ENCODE measurements at regions not wholly inside any gene's neighbourhood (a gene's known extent, or its start where the extent isn't known, plus 50 kb on each side); places are given as distances from the start of the nearest gene placed in this dataset.

DNA sequence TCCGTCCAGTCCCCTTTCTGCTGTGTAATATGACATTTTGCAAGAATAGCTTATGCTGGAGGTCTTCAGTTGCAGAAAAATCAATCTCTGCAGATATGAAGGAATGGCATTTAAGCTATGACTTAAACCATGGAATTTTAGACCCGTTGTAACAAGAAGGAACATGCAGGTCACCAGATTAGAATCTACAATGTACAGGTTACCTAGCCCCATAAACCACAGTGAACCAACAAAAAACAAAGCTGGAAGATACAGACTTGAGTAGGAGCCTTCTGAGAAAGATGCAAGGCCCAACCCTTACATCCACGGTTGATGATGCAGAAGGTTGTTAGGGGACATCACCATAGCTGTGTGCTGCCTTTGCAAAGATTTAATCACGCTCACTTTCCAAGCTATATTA lies 132.5 kb downstream of the WT1 start:
- intact Hi-C loops (cut with micrococcal nuclease; ENCODE audit: unreplicated experiment): no loop called here
- ATAC-seq (no peak), FAIRE-seq (no peak), DNase-seq (ENCODE audit: low read depth, low spot score) (no peak)
- H4K20me1 ChIP-seq (ENCODE audit: control insufficient read depth, insufficient read depth): no peaks in the 10 kb centered on the region
- no peak overlapping the region for H3K27ac ChIP-seq (ENCODE audit: control insufficient read depth, insufficient read depth)
- RAD21 ChIA-PET (ENCODE audit: unreplicated experiment): no interaction called here
- H2AFZ ChIP-seq (ENCODE audit: control insufficient read depth, low read depth, low read length): no peak overlapping the region
- H3K9me3 ChIP-seq (replicated peaks; ENCODE audit: control insufficient read depth, insufficient read depth, low read length): no peaks in the 10 kb centered on the region
- H3K9ac ChIP-seq (ENCODE audit: control insufficient read depth, insufficient read depth, low read length): no peak overlapping the region
- POLR2A ChIA-PET: no interaction called here
- TF ChIP-seq ATF7 (IDR thresholded peaks at IDR 0.05; ENCODE audit: low read depth): no peak
- TF ChIP-seq ETV6 (conservative IDR thresholded peaks at IDR 0.05 in 1 of 2, IDR thresholded peaks at IDR 0.05 in 1 of 2; ENCODE audit: borderline replicate concordance in 1 of 2, low read depth in 1 of 2): no peak
- no peak for TF ChIP-seq EED (IDR thresholded peaks at IDR 0.05; ENCODE audit: low read depth)
- TF ChIP-seq SMC3 (IDR thresholded peaks at IDR 0.05; ENCODE audit: borderline replicate concordance, low read length): no peak
- no peak for TF ChIP-seq USF1 (IDR thresholded peaks at IDR 0.05; ENCODE audit: borderline replicate concordance, extremely low read length, insufficient read depth, low read depth, low read length)
- no peak for TF ChIP-seq IRF5 (IDR thresholded peaks at IDR 0.05; ENCODE audit: borderline replicate concordance)
- no peak for TF ChIP-seq NR2C2 (IDR thresholded peaks at IDR 0.05; ENCODE audit: borderline replicate concordance, control insufficient read depth, insufficient read length, low read depth)
- H3K4me3 ChIP-seq: no peak overlapping the region
- H3K4me2 ChIP-seq (ENCODE audit: control insufficient read depth, insufficient read depth): no peak overlapping the region
- no peaks in the 10 kb centered on the region for H3K36me3 ChIP-seq (ENCODE audit: control insufficient read depth in 2 of 2, insufficient read depth in 2 of 2, low read length in 1 of 2)
- H3K79me2 ChIP-seq (ENCODE audit: control insufficient read depth, insufficient read depth, low read length): no peaks in the 10 kb centered on the region
- H3K27me3 ChIP-seq (replicated peaks in 1 of 2; ENCODE audit: control insufficient read depth in 2 of 2, insufficient read depth in 2 of 2, low read length in 1 of 2): no peaks in the 10 kb centered on the region
- 8% methylated on average over 4 of the region's 4 CpGs for WGBS (ENCODE audit: insufficient coverage, insufficient replicate concordance, low lambda C conversion rate, missing lambda C conversion rate)
- SMC1A ChIA-PET (ENCODE audit: uncharacterized antibody, unreplicated experiment): interaction anchor here (1.2 kb wide), 1 partner anchor 88 kb away, joined by 4 read pairs; no protein-coding TSS in a partner anchor
- BruUV-seq (replicated peaks): no TSS peak
- CTCF ChIA-PET: interaction anchor here (1.3 to 3.3 kb wide), 4 partner anchors 10 to 22 kb away, joined by 3 to 27 read pairs (median 4); no protein-coding TSS in a partner anchor
- H3K4me1 ChIP-seq (ENCODE audit: control insufficient read depth, insufficient read depth, low read length): no peaks in the 10 kb centered on the region
- in situ Hi-C loops (cut with MboI): no loop called here

Measured in GM12878 (cell line).